ENCODE measurements at regions not wholly inside any gene's neighbourhood (a gene's known extent, or its start where the extent isn't known, plus 50 kb on each side); places are given as distances from the start of the nearest gene placed in this dataset.

DNA sequence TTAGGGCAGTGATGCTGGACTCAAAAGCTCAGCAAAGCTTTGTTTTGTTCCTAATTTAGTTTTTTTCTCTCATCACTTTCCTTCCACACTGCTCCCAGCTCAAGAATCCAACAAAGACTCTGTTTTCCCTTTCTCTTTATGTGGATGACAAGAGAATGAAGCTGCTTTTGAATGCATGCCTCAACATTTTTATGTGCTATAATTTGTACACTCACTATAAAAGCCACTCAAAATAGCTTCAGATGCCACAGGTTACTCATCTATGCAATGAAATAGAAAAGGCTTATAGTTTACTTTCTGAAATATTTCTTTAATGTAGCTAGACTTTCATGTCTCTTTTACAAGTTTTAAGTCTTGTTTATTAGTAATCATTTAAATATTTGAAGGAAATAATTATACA is 714.9 kb downstream of the OTOL1 start:
- ChIA-PET CTCF (no interaction called here), POLR2A (no interaction called here)
- Histone ChIP-seq H3K27me3 (replicated peaks; ENCODE audit: control insufficient read depth, insufficient read depth, low read length) (no peaks in the 10 kb centered on the region), H3K4me1 (no peaks in the 10 kb centered on the region), H3K36me3 (ENCODE audit: control insufficient read depth, insufficient read depth, low read length) (no peaks in the 10 kb centered on the region), H3K4me3 (ENCODE audit: low read depth, low read length) (no peak overlapping the region), H3K9me3 (no peaks in the 10 kb centered on the region)
- no TSS peak for BruUV-seq (replicated peaks)
- Mint-ChIP-seq H3K27ac (ENCODE audit: unreplicated experiment) (no peak overlapping the region), H3K4me3 (ENCODE audit: unreplicated experiment) (no peak overlapping the region), H3K27me3 (ENCODE audit: insufficient read depth, unreplicated experiment) (no peaks in the 10 kb centered on the region), H3K4me1 (ENCODE audit: low read depth, unreplicated experiment) (no peaks in the 10 kb centered on the region), H3K9me3 (ENCODE audit: unreplicated experiment) (no peaks in the 10 kb centered on the region), H3K36me3 (ENCODE audit: insufficient read depth, unreplicated experiment) (no peaks in the 10 kb centered on the region)
- no peak for DNase-seq
- TF ChIP-seq, protein P1, sequence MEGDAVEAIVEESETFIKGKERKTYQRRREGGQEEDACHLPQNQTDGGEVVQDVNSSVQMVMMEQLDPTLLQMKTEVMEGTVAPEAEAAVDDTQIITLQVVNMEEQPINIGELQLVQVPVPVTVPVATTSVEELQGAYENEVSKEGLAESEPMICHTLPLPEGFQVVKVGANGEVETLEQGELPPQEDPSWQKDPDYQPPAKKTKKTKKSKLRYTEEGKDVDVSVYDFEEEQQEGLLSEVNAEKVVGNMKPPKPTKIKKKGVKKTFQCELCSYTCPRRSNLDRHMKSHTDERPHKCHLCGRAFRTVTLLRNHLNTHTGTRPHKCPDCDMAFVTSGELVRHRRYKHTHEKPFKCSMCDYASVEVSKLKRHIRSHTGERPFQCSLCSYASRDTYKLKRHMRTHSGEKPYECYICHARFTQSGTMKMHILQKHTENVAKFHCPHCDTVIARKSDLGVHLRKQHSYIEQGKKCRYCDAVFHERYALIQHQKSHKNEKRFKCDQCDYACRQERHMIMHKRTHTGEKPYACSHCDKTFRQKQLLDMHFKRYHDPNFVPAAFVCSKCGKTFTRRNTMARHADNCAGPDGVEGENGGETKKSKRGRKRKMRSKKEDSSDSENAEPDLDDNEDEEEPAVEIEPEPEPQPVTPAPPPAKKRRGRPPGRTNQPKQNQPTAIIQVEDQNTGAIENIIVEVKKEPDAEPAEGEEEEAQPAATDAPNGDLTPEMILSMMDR (IDR thresholded peaks at IDR 0.05; ENCODE audit: insufficient read depth in 1 of 2, low read depth in 1 of 2, low read length in 1 of 2, severe bottlenecking in 1 of 2, unreplicated experiment in 1 of 2), result no peak
- intact Hi-C loops (cut with micrococcal nuclease; ENCODE audit: unreplicated experiment), result no loop called here

DNA sequence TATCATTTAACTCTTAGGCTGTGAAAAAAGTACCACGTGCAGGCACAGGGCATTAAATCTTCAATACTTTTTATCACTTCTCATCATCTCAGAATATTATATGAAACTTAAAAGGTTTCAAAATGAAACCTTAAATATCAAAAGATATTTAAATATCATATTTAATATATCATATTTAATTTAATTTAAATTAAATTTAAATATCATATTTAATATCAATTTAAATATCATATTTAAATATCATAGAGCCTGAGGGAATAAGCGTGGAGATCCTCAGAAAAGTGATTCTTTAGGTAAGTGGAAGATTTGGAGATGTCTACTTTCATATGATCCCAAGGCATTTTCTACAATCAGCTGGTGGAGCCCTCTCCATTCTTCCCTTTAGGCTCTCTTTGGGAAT is 716.6 kb downstream of the OTOL1 start:
- Histone ChIP-seq H3K4me3 (ENCODE audit: low read depth, low read length) (no peak overlapping the region), H3K27me3 (replicated peaks; ENCODE audit: control insufficient read depth, insufficient read depth, low read length) (no peaks in the 10 kb centered on the region), H3K36me3 (ENCODE audit: control insufficient read depth, insufficient read depth, low read length) (no peaks in the 10 kb centered on the region), H3K4me1 (no peaks in the 10 kb centered on the region), H3K9me3 (no peaks in the 10 kb centered on the region)
- H3K4me1 Mint-ChIP-seq (ENCODE audit: low read depth, unreplicated experiment), result no peaks in the 10 kb centered on the region
- ChIA-PET POLR2A (no interaction called here), CTCF (no interaction called here)
- intact Hi-C loops (cut with micrococcal nuclease; ENCODE audit: unreplicated experiment), result no loop called here
- H3K9me3 Mint-ChIP-seq (ENCODE audit: unreplicated experiment), result no peaks in the 10 kb centered on the region
- DNase-seq, result no peak
- no peaks in the 10 kb centered on the region for H3K36me3 Mint-ChIP-seq (ENCODE audit: insufficient read depth, unreplicated experiment)
- no peaks in the 10 kb centered on the region for H3K27me3 Mint-ChIP-seq (ENCODE audit: insufficient read depth, unreplicated experiment)
- no TSS peak for BruUV-seq (replicated peaks)
- no peak overlapping the region for H3K4me3 Mint-ChIP-seq (ENCODE audit: unreplicated experiment)
- TF ChIP-seq, protein P1 (IDR thresholded peaks at IDR 0.05; ENCODE audit: insufficient read depth in 1 of 2, low read depth in 1 of 2, low read length in 1 of 2, severe bottlenecking in 1 of 2, unreplicated experiment in 1 of 2), result no peak
- no peak overlapping the region for H3K27ac Mint-ChIP-seq (ENCODE audit: unreplicated experiment)

DNA sequence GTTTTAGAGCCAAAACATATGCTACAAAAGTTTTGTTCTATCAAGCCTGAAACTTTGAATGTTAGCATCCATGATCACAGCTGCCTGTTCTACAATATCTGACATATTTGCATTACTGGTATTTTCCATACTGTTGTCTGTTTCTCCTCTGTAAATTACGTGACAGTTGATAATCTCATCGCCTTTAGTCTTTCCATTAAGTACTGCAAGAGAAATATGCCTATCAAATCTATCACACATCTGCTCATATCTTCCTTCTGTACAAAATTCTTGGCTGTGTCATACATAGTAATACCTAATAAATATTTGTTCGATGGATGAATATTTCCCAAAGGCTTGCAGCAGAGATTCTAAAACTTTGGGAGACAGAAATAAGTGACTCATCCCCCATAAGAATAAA is 717.3 kb downstream of the OTOL1 start:
- Histone ChIP-seq H3K27me3 (replicated peaks; ENCODE audit: control insufficient read depth, insufficient read depth, low read length) (no peaks in the 10 kb centered on the region), H3K36me3 (ENCODE audit: control insufficient read depth, insufficient read depth, low read length) (no peaks in the 10 kb centered on the region), H3K4me3 (ENCODE audit: low read depth, low read length) (no peak overlapping the region), H3K4me1 (no peaks in the 10 kb centered on the region), H3K9me3 (no peaks in the 10 kb centered on the region)
- Mint-ChIP-seq H3K9me3 (ENCODE audit: unreplicated experiment) (no peaks in the 10 kb centered on the region), H3K36me3 (ENCODE audit: insufficient read depth, unreplicated experiment) (no peaks in the 10 kb centered on the region), H3K27me3 (ENCODE audit: insufficient read depth, unreplicated experiment) (no peaks in the 10 kb centered on the region), H3K27ac (ENCODE audit: unreplicated experiment) (no peak overlapping the region), H3K4me3 (ENCODE audit: unreplicated experiment) (no peak overlapping the region), H3K4me1 (ENCODE audit: low read depth, unreplicated experiment) (no peaks in the 10 kb centered on the region)
- TF ChIP-seq, protein P1 (IDR thresholded peaks at IDR 0.05; ENCODE audit: insufficient read depth in 1 of 2, low read depth in 1 of 2, low read length in 1 of 2, severe bottlenecking in 1 of 2, unreplicated experiment in 1 of 2), result no peak
- BruUV-seq (replicated peaks), result no TSS peak
- CTCF ChIA-PET, result no interaction called here
- DNase-seq, result no peak
- POLR2A ChIA-PET, result no interaction called here
- intact Hi-C loops (cut with micrococcal nuclease; ENCODE audit: unreplicated experiment), result no loop called here
